Panc1 (cell line): ENCODE measurements at regions not wholly inside any gene's neighbourhood (a gene's known extent, or its start where the extent isn't known, plus 50 kb on each side); places are given as distances from the start of the nearest gene placed in this dataset.

Source experiments
- POLR2AphosphoS5 ChIP-seq: IDR thresholded peaks from 2 replicates; pipeline ENCODE4 v1.6.1; 2012; ENCODE audit warnings: mild to moderate bottlenecking, low read depth, low read length, moderate library complexity
- TF ChIP-seq, protein P1 (sequence below): fragments of 450-650 bp; IDR thresholded peaks from 2 replicates; pipeline ENCODE4 v1.5.1; 2017; ENCODE audit warnings: mild to moderate bottlenecking

DNA sequence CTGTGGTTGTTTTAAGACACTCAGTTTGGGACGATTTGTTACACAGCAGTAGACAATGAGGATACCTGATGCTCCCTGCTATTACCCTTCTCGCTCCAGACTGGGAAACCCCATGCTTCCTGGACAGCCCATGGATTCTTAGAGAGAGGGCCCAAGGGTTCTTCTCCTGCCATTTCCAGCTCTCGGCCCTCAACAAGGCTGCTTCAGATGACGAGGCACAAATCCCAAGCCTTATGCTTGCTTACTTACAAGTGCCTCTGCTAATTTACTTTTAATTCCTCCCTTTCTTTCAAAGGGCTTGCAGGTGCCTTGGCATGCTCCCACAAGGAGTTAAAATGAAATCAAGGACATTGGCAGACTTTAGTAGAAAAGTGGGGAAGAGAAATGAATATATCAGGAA is 79.4 kb downstream of the GADD45G start:
- TF ChIP-seq, protein P1, sequence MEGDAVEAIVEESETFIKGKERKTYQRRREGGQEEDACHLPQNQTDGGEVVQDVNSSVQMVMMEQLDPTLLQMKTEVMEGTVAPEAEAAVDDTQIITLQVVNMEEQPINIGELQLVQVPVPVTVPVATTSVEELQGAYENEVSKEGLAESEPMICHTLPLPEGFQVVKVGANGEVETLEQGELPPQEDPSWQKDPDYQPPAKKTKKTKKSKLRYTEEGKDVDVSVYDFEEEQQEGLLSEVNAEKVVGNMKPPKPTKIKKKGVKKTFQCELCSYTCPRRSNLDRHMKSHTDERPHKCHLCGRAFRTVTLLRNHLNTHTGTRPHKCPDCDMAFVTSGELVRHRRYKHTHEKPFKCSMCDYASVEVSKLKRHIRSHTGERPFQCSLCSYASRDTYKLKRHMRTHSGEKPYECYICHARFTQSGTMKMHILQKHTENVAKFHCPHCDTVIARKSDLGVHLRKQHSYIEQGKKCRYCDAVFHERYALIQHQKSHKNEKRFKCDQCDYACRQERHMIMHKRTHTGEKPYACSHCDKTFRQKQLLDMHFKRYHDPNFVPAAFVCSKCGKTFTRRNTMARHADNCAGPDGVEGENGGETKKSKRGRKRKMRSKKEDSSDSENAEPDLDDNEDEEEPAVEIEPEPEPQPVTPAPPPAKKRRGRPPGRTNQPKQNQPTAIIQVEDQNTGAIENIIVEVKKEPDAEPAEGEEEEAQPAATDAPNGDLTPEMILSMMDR = no peak
- TF ChIP-seq POLR2AphosphoS5 = no peak
